ENCODE measurements at regions not wholly inside any gene's neighbourhood (a gene's known extent, or its start where the extent isn't known, plus 50 kb on each side); places are given as distances from the start of the nearest gene placed in this dataset.

GRCh38 chr5:174810796-174811195 lies 86.4 kb downstream of the MSX2 start:
- DNase-seq (ENCODE audit: low read depth in 1 of 2, low spot score in 1 of 2) (no peak), FAIRE-seq (no peak), ATAC-seq (no peak)
- Histone ChIP-seq H3K4me2 (no peak overlapping the region), H3K4me3 (no peak overlapping the region), H3K9me3 (no peaks in the 10 kb centered on the region), H3K4me1 (no peaks in the 10 kb centered on the region), H3K27ac (no peak overlapping the region)
- ChIA-PET CTCF (interaction anchor here (1.1 kb wide), 1 partner anchor 484 kb away, joined by 3 read pairs; no protein-coding TSS in a partner anchor), POLR2A (no interaction called here)
- WGBS (ENCODE audit: missing lambda C conversion rate): 41% methylated on average over 2 of the region's 2 CpGs
- TF ChIP-seq BHLHE40 (IDR thresholded peaks at IDR 0.05; ENCODE audit: low read depth, low read length) (no peak), ESRRA (IDR thresholded peaks at IDR 0.05; ENCODE audit: borderline replicate concordance, low read length) (no peak), KDM1A (IDR thresholded peaks at IDR 0.05; ENCODE audit: low read depth) (no peak), CHD4 (IDR thresholded peaks at IDR 0.05; ENCODE audit: borderline replicate concordance) (no peak), TP53 (CRISPR knock-in tag; IDR thresholded peaks at IDR 0.05) (no peak), JUNB (IDR thresholded peaks at IDR 0.05) (no peak), CBX2 (IDR thresholded peaks at IDR 0.05; ENCODE audit: borderline replicate concordance, low read depth) (no peak), NR3C1 (IDR thresholded peaks at IDR 0.05) (no peak), EHF (CRISPR knock-in tag; IDR thresholded peaks at IDR 0.05) (no peak), HOXB13 (CRISPR knock-in tag; IDR thresholded peaks at IDR 0.05; ENCODE audit: low read depth) (no peak), CHD2 (IDR thresholded peaks at IDR 0.05; ENCODE audit: low read length, partially characterized antibody) (no peak), GATA3 (IDR thresholded peaks at IDR 0.05; ENCODE audit: borderline replicate concordance) (no peak), RNF2 (IDR thresholded peaks at IDR 0.05; ENCODE audit: borderline replicate concordance, low read depth) (no peak), CEBPB (IDR thresholded peaks at IDR 0.05) (no peak)
- TF ChIP-seq, protein P1, sequence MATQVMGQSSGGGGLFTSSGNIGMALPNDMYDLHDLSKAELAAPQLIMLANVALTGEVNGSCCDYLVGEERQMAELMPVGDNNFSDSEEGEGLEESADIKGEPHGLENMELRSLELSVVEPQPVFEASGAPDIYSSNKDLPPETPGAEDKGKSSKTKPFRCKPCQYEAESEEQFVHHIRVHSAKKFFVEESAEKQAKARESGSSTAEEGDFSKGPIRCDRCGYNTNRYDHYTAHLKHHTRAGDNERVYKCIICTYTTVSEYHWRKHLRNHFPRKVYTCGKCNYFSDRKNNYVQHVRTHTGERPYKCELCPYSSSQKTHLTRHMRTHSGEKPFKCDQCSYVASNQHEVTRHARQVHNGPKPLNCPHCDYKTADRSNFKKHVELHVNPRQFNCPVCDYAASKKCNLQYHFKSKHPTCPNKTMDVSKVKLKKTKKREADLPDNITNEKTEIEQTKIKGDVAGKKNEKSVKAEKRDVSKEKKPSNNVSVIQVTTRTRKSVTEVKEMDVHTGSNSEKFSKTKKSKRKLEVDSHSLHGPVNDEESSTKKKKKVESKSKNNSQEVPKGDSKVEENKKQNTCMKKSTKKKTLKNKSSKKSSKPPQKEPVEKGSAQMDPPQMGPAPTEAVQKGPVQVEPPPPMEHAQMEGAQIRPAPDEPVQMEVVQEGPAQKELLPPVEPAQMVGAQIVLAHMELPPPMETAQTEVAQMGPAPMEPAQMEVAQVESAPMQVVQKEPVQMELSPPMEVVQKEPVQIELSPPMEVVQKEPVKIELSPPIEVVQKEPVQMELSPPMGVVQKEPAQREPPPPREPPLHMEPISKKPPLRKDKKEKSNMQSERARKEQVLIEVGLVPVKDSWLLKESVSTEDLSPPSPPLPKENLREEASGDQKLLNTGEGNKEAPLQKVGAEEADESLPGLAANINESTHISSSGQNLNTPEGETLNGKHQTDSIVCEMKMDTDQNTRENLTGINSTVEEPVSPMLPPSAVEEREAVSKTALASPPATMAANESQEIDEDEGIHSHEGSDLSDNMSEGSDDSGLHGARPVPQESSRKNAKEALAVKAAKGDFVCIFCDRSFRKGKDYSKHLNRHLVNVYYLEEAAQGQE (IDR thresholded peaks at IDR 0.05): no peak
- TF ChIP-seq, protein P2, sequence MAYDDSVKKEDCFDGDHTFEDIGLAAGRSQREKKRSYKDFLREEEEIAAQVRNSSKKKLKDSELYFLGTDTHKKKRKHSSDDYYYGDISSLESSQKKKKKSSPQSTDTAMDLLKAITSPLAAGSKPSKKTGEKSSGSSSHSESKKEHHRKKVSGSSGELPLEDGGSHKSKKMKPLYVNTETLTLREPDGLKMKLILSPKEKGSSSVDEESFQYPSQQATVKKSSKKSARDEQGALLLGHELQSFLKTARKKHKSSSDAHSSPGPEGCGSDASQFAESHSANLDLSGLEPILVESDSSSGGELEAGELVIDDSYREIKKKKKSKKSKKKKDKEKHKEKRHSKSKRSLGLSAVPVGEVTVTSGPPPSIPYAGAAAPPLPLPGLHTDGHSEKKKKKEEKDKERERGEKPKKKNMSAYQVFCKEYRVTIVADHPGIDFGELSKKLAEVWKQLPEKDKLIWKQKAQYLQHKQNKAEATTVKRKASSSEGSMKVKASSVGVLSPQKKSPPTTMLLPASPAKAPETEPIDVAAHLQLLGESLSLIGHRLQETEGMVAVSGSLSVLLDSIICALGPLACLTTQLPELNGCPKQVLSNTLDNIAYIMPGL (CRISPR knock-in tag; IDR thresholded peaks at IDR 0.05; ENCODE audit: borderline replicate concordance): no peak
- TF ChIP-seq, protein P3, sequence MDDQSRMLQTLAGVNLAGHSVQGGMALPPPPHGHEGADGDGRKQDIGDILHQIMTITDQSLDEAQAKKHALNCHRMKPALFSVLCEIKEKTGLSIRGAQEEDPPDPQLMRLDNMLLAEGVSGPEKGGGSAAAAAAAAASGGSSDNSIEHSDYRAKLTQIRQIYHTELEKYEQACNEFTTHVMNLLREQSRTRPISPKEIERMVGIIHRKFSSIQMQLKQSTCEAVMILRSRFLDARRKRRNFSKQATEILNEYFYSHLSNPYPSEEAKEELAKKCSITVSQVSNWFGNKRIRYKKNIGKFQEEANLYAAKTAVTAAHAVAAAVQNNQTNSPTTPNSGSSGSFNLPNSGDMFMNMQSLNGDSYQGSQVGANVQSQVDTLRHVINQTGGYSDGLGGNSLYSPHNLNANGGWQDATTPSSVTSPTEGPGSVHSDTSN (IDR thresholded peaks at IDR 0.05): no peak

DNA sequence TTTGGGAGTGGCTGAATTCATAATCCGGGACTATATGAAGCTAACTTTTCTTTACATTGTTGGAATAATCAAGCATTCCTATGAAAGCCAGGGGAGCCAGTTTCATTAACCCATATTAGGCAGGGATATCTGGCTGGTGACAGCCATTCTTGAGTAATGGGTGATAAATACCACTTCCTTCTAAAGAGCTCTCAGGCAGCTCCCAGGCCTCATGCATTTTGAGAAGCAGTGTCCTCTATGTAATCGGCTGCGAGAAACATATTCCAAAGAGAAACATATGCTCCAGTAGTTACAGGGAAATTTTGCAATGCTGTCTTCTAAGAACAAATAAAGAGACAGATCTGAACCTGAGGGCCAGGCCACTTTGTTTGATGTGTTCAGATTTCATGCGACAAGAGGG lies 83.1 kb downstream of the MSX2 start:
- TF ChIP-seq ZFP36 (IDR thresholded peaks at IDR 0.05; ENCODE audit: borderline replicate concordance, partially characterized antibody) (no peak), HDAC2 (IDR thresholded peaks at IDR 0.05) (no peak), ESRRA (IDR thresholded peaks at IDR 0.05; ENCODE audit: borderline replicate concordance, low read length) (no peak), CHD2 (IDR thresholded peaks at IDR 0.05; ENCODE audit: low read length, partially characterized antibody) (no peak), CHD4 (IDR thresholded peaks at IDR 0.05; ENCODE audit: borderline replicate concordance) (no peak), TP53 (CRISPR knock-in tag; IDR thresholded peaks at IDR 0.05) (no peak), RAD21 (conservative IDR thresholded peaks at IDR 0.05 in 1 of 2, IDR thresholded peaks at IDR 0.05 in 1 of 2) (no peak), EP300 (IDR thresholded peaks at IDR 0.05) (no peak), FOSL2 (IDR thresholded peaks at IDR 0.05) (no peak), FOSL2 (CRISPR knock-in tag; IDR thresholded peaks at IDR 0.05) (no peak), CBX8 (IDR thresholded peaks at IDR 0.05) (no peak), GATA3 (IDR thresholded peaks at IDR 0.05; ENCODE audit: borderline replicate concordance) (no peak), KDM5A (IDR thresholded peaks at IDR 0.05) (no peak), TFCP2L1 (CRISPR knock-in tag; IDR thresholded peaks at IDR 0.05) (no peak), PHF8 (IDR thresholded peaks at IDR 0.05; ENCODE audit: borderline replicate concordance, low read depth) (no peak), CTCF (IDR thresholded peaks at IDR 0.05) (no peak), EHMT2 (IDR thresholded peaks at IDR 0.05; ENCODE audit: low read depth) (no peak)
- TF ChIP-seq, protein P4, sequence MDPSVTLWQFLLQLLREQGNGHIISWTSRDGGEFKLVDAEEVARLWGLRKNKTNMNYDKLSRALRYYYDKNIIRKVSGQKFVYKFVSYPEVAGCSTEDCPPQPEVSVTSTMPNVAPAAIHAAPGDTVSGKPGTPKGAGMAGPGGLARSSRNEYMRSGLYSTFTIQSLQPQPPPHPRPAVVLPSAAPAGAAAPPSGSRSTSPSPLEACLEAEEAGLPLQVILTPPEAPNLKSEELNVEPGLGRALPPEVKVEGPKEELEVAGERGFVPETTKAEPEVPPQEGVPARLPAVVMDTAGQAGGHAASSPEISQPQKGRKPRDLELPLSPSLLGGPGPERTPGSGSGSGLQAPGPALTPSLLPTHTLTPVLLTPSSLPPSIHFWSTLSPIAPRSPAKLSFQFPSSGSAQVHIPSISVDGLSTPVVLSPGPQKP (IDR thresholded peaks at IDR 0.05; ENCODE audit: low read depth, low read length): no peak
- H3K4me3 ChIP-seq: no peak overlapping the region
- ATAC-seq (no peak), DNase-seq (ENCODE audit: low read depth in 1 of 2, low spot score in 1 of 2) (no peak), FAIRE-seq (no peak)
- 75% methylated on average over 4 of the region's 4 CpGs for WGBS (ENCODE audit: missing lambda C conversion rate)
- H3K9me3 ChIP-seq: peaks cover 9% of the 10 kb centered on the region; the same call in 1 of the 3 replicates
- no peak overlapping the region for H3K4me2 ChIP-seq
- ChIA-PET CTCF (no interaction called here), POLR2A (no interaction called here)
- no peaks in the 10 kb centered on the region for H3K4me1 ChIP-seq
- no peak overlapping the region for H3K27ac ChIP-seq

All from A549 (cell line).